Ishikawa (cell line): ENCODE measurements at regions not wholly inside any gene's neighbourhood (a gene's known extent, or its start where the extent isn't known, plus 50 kb on each side); places are given as distances from the start of the nearest gene placed in this dataset.

Experiments
- CEBPB ChIP-seq: IDR thresholded peaks from 2 replicates; pipeline ENCODE4 v1.6.1; 2012
- TCF12 ChIP-seq: IDR thresholded peaks from 2 replicates; pipeline ENCODE4 v1.6.1; 2012; ENCODE audit warnings: low read depth

GRCh38 chr10:130399425-130399950 lies 263.3 kb downstream of the GLRX3 start:
- TF ChIP-seq TCF12 (no peak), CEBPB (no peak)
